T-cell (primary cell): ENCODE measurements at regions not wholly inside any gene's neighbourhood (a gene's known extent, or its start where the extent isn't known, plus 50 kb on each side); places are given as distances from the start of the nearest gene placed in this dataset.
"Not testable (repeated sequence)": the region's sequence is repeated elsewhere in the genome, so short reads cannot be mapped to it uniquely, and the experiment has no call there.

Source experiments
- ATAC-seq, 4 experiments: fragments of 200-7000 bp in 3 of 4; fragments of 150-1000 bp in 1 of 4; cut with Tn5 transposase; replicated peaks in 1 of 4; 1 replicate in 3 of 4; 2 replicates in 1 of 4; pipeline ENCODE4 v1.10.0; 2021; ENCODE audit warnings: moderate library complexity in 3 of 4, mild to moderate bottlenecking in 2 of 4, moderate number of reproducible peaks in 1 of 4
- CTCF ChIA-PET, 2 donors: fragments of 300-600 bp; sonication (Branson Sonifier 250); formaldehyde crosslinking; loops; one replicate each; lab custom pipeline; 2022; ENCODE audit warnings: antibody characterized with exemption in 2 of 2; lab: Charles Lee
- POLR2A ChIA-PET, 2 donors: fragments of 300-600 bp; sonication (Branson Sonifier 250); formaldehyde crosslinking; loops; one replicate each; lab custom pipeline; 2022; ENCODE audit warnings: antibody characterized with exemption in 2 of 2; lab: Charles Lee
- DNase-seq, 35 experiments: peaks; one replicate each; pipeline versions ENCODE4 v3.0.0 to v3.0.0-alpha.2; 2013 to 2023
- H3K27ac ChIP-seq: one replicate; pipeline ENCODE4 v1.5.1; 2013; ENCODE audit warnings: low read length
- H3K27me3 ChIP-seq, 2 experiments: replicated peaks in 1 of 2; 1 replicate in 1 of 2; 2 replicates in 1 of 2; pipeline versions ENCODE4 v1.6.1 to v1.7.0; 2013; ENCODE audit warnings: low read length in 1 of 2, mixed read lengths in 1 of 2; ENCODE audit not compliant: control insufficient read depth in 2 of 2, insufficient read depth in 2 of 2; ENCODE audit errors: extremely low read depth in 1 of 2
- H3K36me3 ChIP-seq, 2 donors: 1 replicate in 1 of 2; 2 replicates in 1 of 2; pipeline versions ENCODE4 v1.6.1 to v1.7.0; 2013; ENCODE audit warnings: low read length in 1 of 2; ENCODE audit not compliant: control insufficient read depth in 2 of 2, insufficient read depth in 1 of 2; ENCODE audit errors: extremely low read depth in 1 of 2
- H3K4me1 ChIP-seq, 2 experiments: 1 replicate in 1 of 2; 2 replicates in 1 of 2; pipeline versions ENCODE4 v1.6.1 to v1.7.0; 2013; ENCODE audit warnings: low read length in 2 of 2, mixed read lengths in 1 of 2; ENCODE audit not compliant: insufficient read depth in 2 of 2, control insufficient read depth in 1 of 2; ENCODE audit errors: extremely low read depth in 1 of 2
- H3K4me3 ChIP-seq, 2 donors: 1 replicate in 1 of 2; 2 replicates in 1 of 2; pipeline versions ENCODE4 v1.5.1 to v1.7.0; 2013; ENCODE audit warnings: mild to moderate bottlenecking in 2 of 2, low read length in 1 of 2, moderate library complexity in 1 of 2; ENCODE audit not compliant: control insufficient read depth in 1 of 2; ENCODE audit errors: extremely low read depth in 1 of 2
- H3K9me3 ChIP-seq: 2 replicates; pipeline ENCODE4 v1.7.0; 2013
- H3K27ac Mint-ChIP-seq, 2 donors: one replicate each; pipeline ENCODE4 v1.8.0; 2020 to 2021; ENCODE audit warnings: mild to moderate bottlenecking in 2 of 2, mixed read lengths in 2 of 2
- H3K27me3 Mint-ChIP-seq, 2 donors: one replicate each; pipeline ENCODE4 v1.8.0; 2021 to 2022; ENCODE audit warnings: mixed read lengths in 2 of 2
- H3K36me3 Mint-ChIP-seq: one replicate; pipeline ENCODE4 v1.8.0; 2021; ENCODE audit warnings: mixed read lengths
- H3K4me1 Mint-ChIP-seq, 3 donors: one replicate each; pipeline ENCODE4 v1.8.0; 2020 to 2022; ENCODE audit warnings: mixed read lengths in 3 of 3, mild to moderate bottlenecking in 1 of 3
- H3K4me3 Mint-ChIP-seq, 3 donors: one replicate each; pipeline ENCODE4 v1.8.0; 2020 to 2022; ENCODE audit warnings: mild to moderate bottlenecking in 3 of 3, mixed read lengths in 3 of 3, moderate library complexity in 3 of 3
- H3K9me3 Mint-ChIP-seq, 3 donors: one replicate each; pipeline ENCODE4 v1.8.0; 2020 to 2022; ENCODE audit warnings: mixed read lengths in 3 of 3
- WGBS: methylation state at CpG from one replicate; pipeline ENCODE4 v1.1.5; 2013; ENCODE audit warnings: missing lambda C conversion rate; ENCODE audit not compliant: insufficient coverage; 5-methylcytosine and 5-hydroxymethylcytosine counted together

DNA sequence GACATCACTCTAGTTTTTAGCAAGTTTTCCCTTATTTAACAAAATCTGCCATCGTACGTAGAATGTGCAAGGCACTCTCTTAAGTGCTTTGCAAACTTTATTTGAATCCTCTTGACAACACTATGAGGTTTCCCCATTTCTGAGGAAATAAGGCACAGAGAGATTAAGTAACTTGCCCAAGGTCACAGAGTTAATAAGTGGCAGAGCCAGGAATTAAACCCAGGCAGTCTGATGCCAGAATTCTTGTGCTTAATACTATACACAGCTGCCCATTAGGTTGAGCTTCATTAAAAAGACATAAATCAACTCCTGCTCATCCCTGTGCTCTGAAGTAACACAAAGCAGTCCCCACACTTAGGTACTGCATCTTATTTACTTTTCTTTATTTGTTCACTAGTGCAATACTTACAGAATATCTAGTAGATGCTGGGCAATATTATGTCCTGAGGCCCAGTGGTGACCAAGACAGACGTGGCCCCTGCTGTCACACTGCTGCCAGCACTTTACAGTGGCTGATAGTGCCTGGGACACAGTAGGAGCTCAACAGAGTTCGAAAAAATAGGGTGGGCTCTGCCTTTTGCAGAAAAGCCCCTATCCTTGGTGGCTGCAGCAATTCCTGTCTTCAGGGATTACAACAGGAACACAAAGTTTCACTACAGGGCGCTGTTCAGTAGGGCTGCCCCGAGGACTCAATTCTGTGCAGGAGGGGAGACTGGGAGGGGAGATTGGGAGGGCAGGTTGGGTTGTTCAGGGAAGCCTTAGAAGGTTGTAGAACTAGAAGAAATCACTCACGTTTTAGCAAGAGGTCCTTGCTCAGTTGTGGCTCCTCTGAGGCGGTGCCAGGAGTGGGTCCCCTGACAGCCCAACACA lies 138.3 kb upstream of the TPM1 start:
- H3K27me3 Mint-ChIP-seq, result peaks cover 4 to 6% of the 10 kb centered on the region in 2 donors
- no peaks in the 10 kb centered on the region for H3K36me3 Mint-ChIP-seq
- Histone ChIP-seq H3K4me3 (no peak overlapping the region), H3K27me3 (peaks cover 0 to 8% of the 10 kb centered on the region in 2 experiments), H3K36me3 (no peaks in the 10 kb centered on the region), H3K27ac (no peak overlapping the region), H3K4me1 (no peaks in the 10 kb centered on the region), H3K9me3 (no peaks in the 10 kb centered on the region)
- POLR2A ChIA-PET, result no interaction called here
- CTCF ChIA-PET, result interaction anchor here in 1 of 2 donors (0.5 kb wide), 1 partner anchor 93 kb away, joined by 4 read pairs; no protein-coding TSS in a partner anchor
- H3K4me1 Mint-ChIP-seq, result no peaks in the 10 kb centered on the region
- ATAC-seq (no peak), DNase-seq (peak in 7 of 35 experiments; percentile 1 to 29 (median 16))
- H3K4me3 Mint-ChIP-seq, result no peak overlapping the region
- no peak overlapping the region for H3K27ac Mint-ChIP-seq
- 55% methylated on average over 4 of the region's 8 CpGs for WGBS
- no peaks in the 10 kb centered on the region for H3K9me3 Mint-ChIP-seq

DNA sequence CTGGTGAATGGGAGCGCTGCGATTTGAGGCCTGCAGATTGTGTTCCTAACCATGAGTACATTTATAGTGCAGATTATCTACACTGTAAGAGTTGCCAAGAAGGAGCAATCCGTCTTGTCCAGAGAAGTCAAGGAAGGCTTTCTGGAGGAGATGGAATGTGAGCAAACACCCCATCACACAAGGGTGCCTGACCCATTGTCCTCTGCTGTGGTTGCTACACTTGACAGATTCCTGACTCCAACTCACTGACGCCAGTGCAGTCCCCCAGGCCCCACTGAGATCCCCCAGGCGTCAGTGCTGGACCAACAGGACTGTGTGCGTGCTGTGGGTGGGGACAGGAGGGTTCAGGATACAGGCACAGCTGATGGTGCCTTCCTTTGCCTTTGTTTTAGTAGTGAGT lies 135.9 kb upstream of the TPM1 start:
- Histone ChIP-seq H3K27me3 (peaks cover 0 to 20% of the 10 kb centered on the region in 2 experiments), H3K4me3 (no peak overlapping the region), H3K9me3 (no peaks in the 10 kb centered on the region), H3K27ac (no peak overlapping the region), H3K4me1 (no peaks in the 10 kb centered on the region), H3K36me3 (no peaks in the 10 kb centered on the region)
- no peaks in the 10 kb centered on the region for H3K9me3 Mint-ChIP-seq
- WGBS, result 77% methylated on average over 2 of the region's 6 CpGs
- H3K4me3 Mint-ChIP-seq, result no peak overlapping the region
- no peaks in the 10 kb centered on the region for H3K36me3 Mint-ChIP-seq
- ChIA-PET POLR2A (no interaction called here), CTCF (no interaction called here)
- H3K27ac Mint-ChIP-seq, result no peak overlapping the region
- H3K27me3 Mint-ChIP-seq, result peaks cover 8 to 13% of the 10 kb centered on the region in 2 donors
- no peaks in the 10 kb centered on the region for H3K4me1 Mint-ChIP-seq
- ATAC-seq (no peak), DNase-seq (no peak)

DNA sequence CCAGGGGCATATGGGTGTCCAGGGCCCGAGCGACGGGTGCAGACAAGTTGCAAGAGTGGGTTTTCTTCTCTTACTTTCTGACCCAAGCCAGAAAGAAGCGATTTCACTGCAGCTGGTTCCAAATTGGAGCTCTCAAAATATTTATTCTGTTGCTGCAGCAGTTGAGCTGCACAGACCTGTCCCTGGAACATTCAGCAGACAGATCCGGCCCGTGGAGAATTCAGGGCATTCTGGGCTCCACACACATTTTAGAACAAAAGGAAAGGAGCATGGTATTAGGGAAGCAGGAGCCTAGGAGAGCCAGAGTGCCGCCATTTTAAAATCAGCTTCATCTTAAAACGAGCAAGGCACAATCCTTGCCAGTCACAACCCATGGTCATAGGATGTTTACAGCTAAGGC lies 135.3 kb upstream of the TPM1 start:
- DNase-seq (no peak), ATAC-seq (no peak)
- H3K36me3 ChIP-seq, result no peaks in the 10 kb centered on the region
- POLR2A ChIA-PET, result no interaction called here
- WGBS, result 85% methylated on average over 6 of the region's 8 CpGs
- H3K4me1 ChIP-seq, result no peaks in the 10 kb centered on the region
- CTCF ChIA-PET, result no interaction called here
- Mint-ChIP-seq H3K36me3 (no peaks in the 10 kb centered on the region), H3K4me3 (no peak overlapping the region), H3K27me3 (peaks cover 8 to 13% of the 10 kb centered on the region in 2 donors), H3K9me3 (no peaks in the 10 kb centered on the region), H3K27ac (no peak overlapping the region), H3K4me1 (no peaks in the 10 kb centered on the region)
- no peaks in the 10 kb centered on the region for H3K9me3 ChIP-seq
- H3K27me3 ChIP-seq, result peaks cover 0 to 20% of the 10 kb centered on the region in 2 experiments
- no peak overlapping the region for H3K4me3 ChIP-seq
- H3K27ac ChIP-seq, result no peak overlapping the region

DNA sequence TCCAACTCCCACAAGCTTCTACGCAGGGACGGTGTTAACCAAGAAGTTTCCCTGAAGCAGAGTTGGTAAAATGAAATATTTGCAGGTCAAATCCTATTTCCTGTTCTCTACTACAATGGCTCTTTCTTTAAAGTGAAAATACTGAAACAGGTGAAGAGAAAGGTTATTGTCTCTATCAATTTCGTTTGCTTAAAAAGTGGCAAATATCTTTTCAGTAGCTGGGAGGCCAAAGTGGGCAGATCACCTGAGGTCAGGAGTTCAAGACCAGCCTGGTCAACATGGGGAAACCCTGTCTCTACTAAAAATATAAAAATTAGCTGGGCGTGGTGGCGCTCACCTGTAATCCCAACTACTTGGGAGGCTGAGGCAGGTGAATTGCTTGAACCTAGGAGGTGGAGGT lies 134.2 kb upstream of the TPM1 start:
- H3K36me3 ChIP-seq, H3K4me3 Mint-ChIP-seq, H3K36me3 Mint-ChIP-seq, H3K4me3 ChIP-seq, H3K4me1 Mint-ChIP-seq, H3K9me3 Mint-ChIP-seq, POLR2A ChIA-PET, H3K27ac Mint-ChIP-seq, ATAC-seq, DNase-seq, CTCF ChIA-PET, H3K4me1 ChIP-seq, H3K27ac ChIP-seq, H3K9me3 ChIP-seq: not testable (repeated sequence)
- H3K27me3 Mint-ChIP-seq, result peaks cover 8 to 11% of the 10 kb centered on the region in 2 donors
- peaks cover 0 to 24% of the 10 kb centered on the region in 2 experiments for H3K27me3 ChIP-seq
- no CpG with 5 or more reads among the region's 5 CpGs for WGBS

DNA sequence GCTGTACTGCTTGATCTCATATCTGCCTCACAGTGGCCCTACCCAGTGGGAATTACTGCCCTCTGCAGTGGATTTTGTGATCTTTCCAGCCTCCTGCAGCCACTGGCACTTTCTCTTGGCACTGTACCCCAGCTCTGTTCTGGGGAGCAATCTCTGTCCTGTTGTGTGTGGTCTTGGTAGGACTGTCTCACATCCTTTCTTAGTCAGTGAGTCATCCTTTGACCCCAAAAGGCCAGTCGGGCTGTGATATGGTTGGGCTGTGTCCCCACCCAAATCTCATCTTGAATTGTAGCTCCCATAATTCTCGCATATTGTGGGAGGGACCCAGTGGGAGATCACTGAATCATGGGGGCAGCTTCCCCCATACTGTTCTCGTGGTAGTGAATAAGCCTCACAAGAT lies 133.3 kb upstream of the TPM1 start:
- DNase-seq (no peak), ATAC-seq (no peak)
- no peak overlapping the region for H3K4me3 Mint-ChIP-seq
- Histone ChIP-seq H3K9me3 (no peaks in the 10 kb centered on the region), H3K4me1 (no peaks in the 10 kb centered on the region), H3K27ac (no peak overlapping the region), H3K27me3 (peaks cover 0 to 26% of the 10 kb centered on the region in 2 experiments), H3K4me3 (no peak overlapping the region), H3K36me3 (no peaks in the 10 kb centered on the region)
- H3K4me1 Mint-ChIP-seq, result no peaks in the 10 kb centered on the region
- H3K36me3 Mint-ChIP-seq, result no peaks in the 10 kb centered on the region
- POLR2A ChIA-PET, result no interaction called here
- CTCF ChIA-PET, result no interaction called here
- no peaks in the 10 kb centered on the region for H3K9me3 Mint-ChIP-seq
- WGBS, result no CpG with 5 or more reads among the region's 3 CpGs
- peaks cover 5 to 7% of the 10 kb centered on the region in 2 donors for H3K27me3 Mint-ChIP-seq
- H3K27ac Mint-ChIP-seq, result no peak overlapping the region

DNA sequence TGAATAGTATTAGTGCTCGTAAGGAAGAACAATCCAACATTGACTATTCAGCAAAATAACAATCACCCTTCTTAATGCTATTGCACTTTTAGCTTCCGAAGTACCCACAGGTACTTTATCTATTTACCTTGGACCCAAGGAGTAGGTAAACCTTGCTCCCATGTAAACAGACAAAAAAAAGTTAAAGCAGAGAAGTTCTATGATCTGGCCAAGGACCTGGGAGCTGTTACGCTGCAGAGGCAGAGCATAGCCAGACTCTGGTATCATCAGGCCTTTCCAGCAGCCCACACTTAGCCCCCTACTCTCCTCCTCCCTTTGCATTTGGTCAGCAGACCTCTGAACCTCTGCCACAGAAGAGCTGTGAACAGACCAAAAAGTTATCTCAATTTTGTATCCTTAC lies 130.3 kb upstream of the TPM1 start:
- Mint-ChIP-seq H3K4me1 (no peaks in the 10 kb centered on the region), H3K27ac (no peak overlapping the region), H3K4me3 (no peak overlapping the region), H3K27me3 (peaks cover 16 to 19% of the 10 kb centered on the region in 2 donors), H3K36me3 (no peaks in the 10 kb centered on the region), H3K9me3 (no peaks in the 10 kb centered on the region)
- no peak for ATAC-seq
- Histone ChIP-seq H3K27me3 (peaks cover 0 to 24% of the 10 kb centered on the region in 2 experiments), H3K36me3 (no peaks in the 10 kb centered on the region), H3K27ac (no peak overlapping the region), H3K4me1 (no peaks in the 10 kb centered on the region), H3K4me3 (no peak overlapping the region), H3K9me3 (no peaks in the 10 kb centered on the region)
- ChIA-PET POLR2A (no interaction called here), CTCF (no interaction called here)
- DNase-seq, result no peak
- 100% methylated on average over 1 of the region's 3 CpGs for WGBS
